ENCODE measurements at regions not wholly inside any gene's neighbourhood (a gene's known extent, or its start where the extent isn't known, plus 50 kb on each side); places are given as distances from the start of the nearest gene placed in this dataset.
"Not testable (repeated sequence)": the region's sequence is repeated elsewhere in the genome, so short reads cannot be mapped to it uniquely, and the experiment has no call there.

DNA sequence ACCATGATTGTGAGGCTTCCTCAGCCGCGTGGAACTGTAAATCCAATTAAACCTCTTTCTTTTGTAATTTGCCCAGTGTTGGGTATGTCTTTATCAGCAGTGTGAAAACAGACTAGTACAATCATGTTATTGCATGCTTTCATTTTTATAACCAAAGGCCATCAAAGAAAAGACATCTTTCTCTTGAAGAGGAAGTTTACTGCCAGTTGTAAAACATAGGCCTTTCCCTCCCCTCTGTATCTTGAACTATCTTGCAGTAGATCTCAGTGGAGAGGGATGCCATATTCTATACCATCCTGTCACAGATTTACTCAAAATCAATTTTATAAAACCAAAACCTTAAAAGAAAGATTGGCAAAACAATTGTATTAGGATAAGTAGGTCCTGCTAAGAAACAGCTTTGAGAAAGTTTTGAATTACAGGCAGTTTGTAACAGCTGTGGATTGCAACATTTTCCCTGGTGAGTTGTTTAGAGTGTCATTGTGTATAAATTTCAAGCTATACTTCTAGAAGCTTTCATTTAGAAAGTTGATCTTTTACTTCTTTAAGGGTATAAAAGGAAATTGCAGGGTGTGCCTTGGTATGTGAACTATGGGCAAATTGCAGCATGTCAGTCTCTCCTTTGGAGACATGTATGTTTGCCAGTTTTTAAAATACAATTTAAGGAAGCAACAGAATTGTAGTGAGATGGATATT, 128.0 kb downstream of the ATP23 start:
- no peak for FAIRE-seq

DNA sequence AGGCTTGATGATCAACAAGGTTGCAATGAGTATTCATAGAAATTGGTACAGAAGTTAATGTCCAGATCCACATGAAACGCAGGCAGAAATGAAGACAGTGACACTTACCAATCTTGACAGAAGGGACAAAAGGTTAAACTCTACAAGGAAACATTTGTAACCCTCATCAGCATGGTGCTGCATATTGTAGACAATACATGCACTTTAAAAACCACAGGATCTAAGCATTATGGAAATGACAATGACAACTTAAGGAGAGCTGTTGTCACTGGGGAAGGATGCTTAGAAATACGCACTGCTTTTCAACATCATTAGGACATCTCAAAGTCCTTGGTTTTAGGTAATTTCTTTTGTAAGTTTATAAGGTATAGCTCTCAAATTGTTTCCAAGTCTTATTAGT, 130.6 kb downstream of the ATP23 start:
- no peak for FAIRE-seq

DNA sequence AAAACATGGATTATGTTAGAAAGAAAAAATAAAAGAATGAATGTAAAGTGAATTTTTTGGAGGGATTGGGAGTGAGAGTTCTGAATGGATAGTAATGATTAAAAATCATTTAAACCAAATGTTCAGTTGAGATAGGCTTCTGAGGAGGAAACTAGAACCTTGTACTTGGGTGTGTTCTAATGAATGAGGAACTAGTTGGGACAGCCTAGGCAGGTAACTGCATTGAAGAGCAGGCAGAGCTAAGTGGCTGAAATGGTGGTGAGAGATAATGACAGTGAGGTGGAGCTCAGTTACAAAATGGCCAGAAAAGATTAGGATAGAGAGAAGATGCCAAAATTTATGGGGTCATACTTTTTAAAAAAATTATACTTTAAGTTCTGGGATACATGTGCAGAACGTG, 132.9 kb downstream of the ATP23 start:
- no peak for FAIRE-seq

DNA sequence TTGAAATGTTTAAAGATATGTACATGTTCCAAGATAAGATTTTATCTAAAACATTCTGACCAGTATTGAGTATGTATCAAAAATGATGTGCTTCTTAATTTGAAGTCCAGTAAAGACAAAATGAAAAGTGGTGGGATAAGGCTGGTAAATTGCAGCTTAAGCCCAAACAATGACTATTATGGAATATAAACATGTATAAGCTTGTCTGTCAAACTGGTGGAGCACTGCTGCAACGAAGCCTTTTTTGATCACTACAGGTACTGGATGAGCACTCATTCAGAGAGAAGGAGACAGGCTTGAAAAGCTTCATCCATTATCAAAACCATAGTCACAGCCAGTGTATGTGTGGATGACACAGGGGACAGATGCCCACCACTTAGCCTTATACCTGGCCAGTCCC, 138.4 kb downstream of the ATP23 start:
- no peak for FAIRE-seq

DNA sequence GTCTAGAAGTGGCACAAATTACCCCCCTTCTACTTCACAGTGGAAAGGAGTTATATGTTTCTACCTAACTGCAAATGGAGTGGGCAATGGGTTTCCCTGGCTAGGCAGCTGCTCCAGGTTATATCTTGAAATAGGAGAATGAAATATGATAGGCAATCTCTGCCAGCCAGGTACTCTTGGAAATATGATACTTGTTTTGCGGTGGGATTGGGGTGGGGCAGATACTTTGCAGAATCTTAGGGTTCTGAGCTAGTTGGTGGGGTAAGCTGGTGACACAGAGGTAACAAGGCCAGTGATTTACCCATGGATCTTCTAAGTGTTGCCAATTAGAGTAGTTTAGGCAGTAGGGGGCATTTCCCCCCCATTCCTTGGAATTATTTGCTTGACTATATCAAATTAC, 140.1 kb downstream of the ATP23 start:
- FAIRE-seq: no peak

DNA sequence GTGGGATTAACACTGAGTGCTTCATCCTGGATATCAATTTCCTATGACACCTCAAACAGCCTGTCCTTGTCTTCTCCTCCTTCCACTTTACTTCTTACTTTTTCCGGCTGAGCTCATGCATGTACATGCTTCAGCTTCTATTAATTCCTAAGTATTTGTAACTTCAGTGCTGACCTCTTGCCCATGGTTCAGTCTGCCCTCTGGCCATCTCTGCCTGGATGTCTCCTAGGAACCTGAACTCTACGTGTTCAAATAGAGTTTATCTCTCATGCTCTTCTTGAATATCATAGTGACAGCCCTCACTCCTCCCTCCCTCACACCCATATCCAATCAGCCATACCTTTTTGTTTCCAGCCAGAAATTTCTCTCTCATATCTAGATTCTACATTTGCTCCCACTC, 141.6 kb downstream of the ATP23 start:
- no peak for FAIRE-seq

DNA sequence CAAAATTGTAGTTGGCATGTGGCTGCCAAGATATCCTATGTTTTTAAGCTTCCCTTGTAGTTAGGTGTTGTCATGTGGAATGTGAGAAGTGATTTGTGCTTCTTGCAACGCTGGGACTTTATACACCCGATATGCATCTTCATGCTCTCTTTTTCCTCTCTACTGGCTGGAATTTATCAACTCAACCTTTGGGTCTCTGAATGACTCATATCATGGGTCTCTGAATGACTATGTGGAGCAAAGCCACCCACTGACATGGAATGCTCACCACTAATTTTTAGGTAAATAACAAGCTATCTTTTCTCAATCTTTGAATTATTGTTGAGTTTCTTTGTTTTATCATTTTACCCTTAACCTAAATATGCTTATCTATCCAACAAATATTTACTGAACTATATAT, 144.6 kb downstream of the ATP23 start:
- no peak for FAIRE-seq

DNA sequence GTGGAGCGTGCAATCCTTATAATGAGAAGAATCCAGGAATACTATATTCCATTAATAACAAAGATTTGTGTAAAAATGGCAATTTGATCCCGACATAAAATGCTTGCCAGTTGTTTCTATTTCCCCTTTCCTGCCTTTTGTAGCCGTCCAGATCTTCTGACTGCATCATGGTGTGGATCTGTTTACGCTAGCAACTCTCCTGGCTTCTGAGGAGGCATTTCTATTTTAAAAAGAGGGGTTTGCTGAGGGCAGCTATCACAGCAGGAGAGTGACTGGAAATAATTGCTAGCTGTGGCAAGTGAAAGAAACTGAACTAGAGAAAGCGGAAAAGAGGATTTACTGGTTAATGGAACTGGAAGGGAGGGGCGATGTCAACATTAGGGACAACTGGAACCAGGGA, 145.6 kb downstream of the ATP23 start:
- FAIRE-seq: no peak

DNA sequence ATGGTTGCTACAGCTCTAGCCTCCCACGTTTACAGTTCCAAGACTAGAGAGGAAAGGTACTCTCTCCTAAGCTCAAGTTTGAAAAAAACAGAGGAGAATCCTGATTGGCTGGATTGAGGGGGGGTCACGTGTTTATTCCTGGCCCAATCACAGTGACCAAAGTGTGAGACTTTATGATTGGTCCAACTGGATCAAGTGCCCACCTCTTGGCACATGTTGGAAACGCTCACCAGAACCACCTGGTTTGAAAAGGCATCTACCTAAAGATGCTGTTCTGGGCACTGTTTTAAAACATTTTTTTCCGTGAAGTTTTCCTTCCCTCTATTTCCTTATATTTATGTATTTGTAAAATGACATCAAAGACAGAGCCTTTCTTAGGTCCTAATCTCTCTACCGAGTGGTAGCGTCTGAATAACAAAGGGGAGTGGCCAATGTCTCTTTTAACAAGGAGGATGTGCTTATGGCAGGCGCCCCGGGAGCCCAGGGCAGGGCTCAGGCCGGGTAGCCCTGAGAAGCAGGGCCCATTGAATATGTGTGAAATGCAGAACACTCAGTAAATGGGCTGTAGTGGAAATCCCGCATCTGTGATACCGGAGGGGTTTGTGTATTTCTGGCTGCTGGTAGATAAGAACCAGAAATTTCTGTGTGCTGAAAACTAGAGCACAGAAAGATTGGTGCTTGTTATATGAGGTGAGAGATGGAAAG, 146.2 kb downstream of the ATP23 start:
- no peak for FAIRE-seq

DNA sequence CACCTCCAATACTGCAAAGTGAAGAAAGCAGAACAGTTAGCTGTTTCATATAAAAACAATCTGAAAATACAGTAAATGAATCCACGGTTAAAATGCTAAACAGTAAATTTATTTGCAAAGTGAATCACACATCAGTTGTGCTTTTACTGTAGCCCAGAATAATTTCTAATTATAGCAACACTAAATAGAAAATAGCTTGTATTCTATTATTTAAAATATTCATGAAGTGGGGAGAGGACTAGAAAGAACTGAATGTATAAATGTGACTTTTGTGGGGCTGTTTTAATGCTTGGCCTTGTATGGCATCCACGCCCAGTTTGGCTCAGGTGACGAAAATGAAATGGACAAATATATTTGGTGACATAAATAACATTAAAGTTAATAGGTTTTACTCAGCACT, 148.2 kb downstream of the ATP23 start:
- no peak for FAIRE-seq

DNA sequence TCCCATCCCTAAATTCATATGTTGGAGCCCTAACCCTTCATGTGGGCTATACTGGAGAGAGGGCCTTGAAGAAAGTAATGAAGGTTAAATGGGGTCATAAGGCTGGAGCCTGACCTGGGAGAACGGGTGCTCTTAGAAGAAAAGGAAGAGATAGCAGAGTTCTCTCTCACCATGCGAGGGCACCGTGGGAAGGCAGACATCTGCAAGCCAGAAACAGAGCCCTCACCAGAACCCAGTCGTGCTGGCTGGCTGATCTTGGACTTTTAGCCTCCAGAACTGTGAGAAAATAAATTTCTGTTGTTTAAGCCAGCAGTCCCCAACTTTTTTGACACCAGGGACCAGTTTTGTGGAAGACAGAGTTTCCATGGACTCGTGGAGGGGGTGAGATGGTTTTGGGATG, 149.3 kb downstream of the ATP23 start:
- FAIRE-seq: no peak

DNA sequence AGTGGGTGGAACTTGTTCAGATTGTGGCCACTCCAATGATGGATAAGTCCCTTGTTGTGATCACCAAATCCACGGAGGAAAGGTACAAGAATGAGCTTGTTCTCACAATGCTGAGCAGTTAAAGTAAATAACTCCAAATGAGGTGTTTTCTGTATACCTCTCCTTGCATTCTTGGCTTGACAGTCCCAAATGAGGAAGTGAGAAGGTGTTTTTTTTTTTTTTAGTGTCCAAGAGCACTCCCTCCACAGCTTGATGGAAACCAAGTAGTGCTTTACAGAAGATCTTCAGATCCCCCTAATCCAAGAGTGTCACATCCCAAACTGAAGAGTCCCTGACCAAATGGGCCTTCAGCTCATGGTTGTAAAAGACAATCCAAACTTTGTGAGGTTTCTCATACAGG, 153.6 kb downstream of the ATP23 start:
- no peak for FAIRE-seq

DNA sequence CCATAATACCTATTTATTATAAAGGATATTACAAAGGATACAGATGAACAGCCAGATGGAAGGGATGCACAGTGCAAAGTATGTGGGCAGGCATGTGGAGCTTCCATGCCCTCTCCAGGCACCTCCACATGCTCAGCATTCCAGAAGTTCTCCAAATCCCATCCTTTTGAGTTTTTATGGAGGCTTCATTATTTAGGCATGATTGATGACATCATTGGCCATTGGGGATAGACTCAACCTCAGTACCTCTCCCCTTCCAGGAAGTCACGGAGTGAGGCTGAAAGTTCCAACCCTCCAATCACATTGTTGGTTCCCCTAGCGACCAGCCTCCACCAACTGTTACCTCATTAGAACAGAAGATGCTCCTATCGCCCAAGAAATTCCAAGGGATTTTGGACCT, 156.4 kb downstream of the ATP23 start:
- FAIRE-seq: no peak

DNA sequence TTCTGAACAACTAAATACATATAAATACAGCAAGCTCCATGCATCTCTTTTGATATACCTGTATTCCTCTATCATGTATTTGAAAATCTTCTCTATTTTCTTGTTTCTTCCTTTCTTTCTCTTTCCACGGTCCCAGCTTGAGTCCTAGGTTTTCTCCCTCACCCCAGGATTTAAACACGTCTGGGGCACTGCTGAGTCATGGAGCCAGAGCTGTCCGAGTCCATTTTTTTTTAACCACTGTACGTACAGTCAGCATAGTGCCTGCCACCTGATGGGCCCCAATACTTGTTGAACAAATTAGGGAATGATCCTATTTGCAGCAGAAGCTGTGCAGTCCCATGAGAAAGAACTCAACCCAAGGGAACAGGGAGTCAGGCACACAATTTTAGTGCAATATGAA, 158.1 kb downstream of the ATP23 start:
- no peak for FAIRE-seq

DNA sequence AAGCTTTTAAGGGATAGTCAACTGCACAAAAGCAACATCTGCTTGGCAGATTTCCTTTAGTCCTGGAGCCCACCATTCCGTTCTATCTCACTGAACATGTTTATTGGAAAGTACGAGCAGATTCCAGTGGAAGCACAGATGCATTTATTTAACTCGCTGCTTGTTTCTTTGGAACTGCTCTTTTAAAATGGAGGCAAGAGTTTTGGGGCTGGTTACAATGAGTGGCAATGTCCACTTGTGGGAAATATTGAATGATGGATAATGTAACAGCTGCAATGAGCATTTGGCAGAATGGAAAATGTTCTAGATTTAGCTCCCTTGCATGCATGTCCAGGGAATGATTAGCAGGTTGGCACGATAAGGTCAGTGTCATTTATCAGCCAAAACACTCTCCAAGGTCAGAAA, 163.0 kb downstream of the ATP23 start:
- no peak for FAIRE-seq

DNA sequence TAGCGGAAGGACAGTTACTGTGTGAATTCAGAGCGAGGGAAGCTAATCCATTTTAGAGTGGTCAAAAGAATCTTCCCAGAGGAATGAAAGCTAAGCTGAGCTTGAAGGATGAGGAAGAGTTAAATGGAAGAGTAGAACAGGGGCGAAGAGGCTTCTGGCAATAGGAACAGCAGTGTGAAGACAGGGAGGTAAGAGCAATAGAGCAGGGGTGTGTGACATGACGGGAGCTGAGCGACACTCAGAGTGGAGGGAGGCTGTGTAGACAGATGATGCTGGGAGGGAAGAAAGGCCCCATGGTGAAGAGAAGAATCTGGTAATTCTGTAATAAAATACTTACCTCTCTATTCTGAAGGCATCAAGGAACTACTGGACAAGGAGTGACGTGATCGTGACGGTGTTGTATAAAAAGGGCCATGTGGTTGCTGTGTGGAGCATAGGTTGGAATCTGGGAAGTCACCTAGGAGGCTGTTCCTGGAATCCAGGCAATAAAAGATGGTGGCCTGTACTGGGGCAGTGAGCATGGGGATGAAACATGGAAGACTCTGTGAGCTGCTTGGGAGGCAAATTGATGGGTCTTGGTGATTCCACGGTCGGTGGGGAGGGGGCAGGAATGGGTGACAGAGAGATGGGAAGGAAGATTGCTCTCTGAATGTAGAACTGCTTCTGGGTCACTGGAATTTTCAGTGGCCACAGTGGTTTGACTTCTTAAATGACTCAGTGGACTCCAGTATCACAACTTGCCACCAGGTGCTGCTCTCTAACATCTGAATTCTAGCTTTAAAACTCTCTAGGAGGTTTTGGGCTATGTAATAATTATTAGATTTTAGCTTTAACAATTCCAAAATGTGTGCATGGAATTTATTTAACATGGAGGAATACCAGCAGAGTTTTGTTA, 164.1 kb downstream of the ATP23 start:
- no peak for FAIRE-seq

DNA sequence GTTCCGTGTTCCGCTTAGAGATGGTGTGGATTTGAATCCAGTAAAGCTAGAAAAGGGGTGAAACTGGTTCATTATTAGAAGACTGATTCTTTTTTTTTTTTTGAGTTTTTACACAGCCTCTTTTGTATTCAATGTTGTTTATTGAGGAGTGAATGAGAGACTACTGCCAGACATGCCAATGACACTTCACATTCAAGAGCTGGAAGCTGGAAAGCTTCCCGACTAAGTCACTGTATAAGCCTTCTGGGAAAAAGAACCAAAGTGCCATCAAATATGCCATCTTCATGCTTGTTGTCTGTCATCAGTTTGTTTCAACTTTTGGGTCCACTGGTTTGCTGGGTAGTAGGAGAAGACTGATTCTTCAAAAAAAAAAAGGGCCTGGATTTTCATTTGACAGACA, 164.8 kb downstream of the ATP23 start:
- no peak for FAIRE-seq

DNA sequence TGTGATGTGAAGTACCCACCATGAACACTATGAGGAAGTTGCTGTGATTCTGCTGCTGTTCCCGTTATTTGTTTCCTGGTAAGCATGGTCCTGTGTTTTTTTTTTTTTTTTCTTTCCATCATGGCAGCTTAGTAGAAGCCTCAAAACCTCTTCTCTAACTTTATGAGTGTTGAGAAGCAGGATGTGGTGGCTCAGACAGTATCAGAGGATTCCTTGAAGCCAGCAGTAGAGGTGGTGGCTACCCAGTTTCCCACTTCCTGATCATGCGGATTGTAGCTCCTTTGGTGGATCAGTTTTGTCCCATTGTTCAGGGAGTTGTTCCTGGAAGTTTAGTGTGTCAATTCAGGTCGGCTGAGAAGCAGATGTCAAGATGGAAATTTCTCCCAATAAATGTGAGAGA, 175.8 kb downstream of the ATP23 start:
- no peak for FAIRE-seq

DNA sequence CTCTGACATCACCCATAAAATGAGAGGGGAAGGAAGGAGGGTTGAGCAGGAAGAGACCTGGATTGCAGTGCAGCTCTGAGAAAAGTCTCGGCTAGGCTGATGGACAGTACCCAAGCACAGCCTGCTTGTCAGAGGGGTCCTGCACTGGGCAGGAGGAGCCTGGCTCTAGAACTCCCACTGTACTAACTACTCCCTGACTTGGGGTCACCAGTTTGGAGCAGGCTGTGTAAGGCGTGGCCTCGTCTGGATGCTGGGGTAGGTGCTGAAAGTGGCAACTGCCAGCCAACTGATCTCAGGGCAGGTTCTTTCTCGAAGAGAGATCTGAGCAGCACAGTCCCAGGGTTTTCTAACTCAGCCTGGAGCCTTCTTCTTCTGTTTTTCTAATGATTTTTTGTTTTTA, 176.3 kb downstream of the ATP23 start:
- no peak for FAIRE-seq

DNA sequence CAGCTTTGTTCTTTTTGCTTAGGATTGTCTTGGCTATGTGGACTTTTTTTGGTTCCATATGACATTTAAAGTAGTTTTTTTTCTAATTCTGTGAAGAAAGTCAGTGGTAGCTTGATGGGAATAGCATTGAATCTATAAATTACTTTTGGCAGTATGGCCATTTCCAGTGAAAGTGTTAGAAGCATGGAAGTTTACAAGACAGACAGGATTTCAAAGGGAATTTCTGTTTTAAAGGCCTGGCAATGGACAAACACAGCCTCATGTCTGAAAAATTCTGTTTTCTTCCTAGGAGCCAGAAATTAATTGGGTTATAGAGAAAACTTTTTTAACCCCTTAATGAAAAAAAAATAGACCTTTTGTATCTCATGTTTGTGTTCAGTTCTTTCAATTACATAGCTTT, 184.4 kb downstream of the ATP23 start:
- not testable (repeated sequence) for FAIRE-seq

DNA sequence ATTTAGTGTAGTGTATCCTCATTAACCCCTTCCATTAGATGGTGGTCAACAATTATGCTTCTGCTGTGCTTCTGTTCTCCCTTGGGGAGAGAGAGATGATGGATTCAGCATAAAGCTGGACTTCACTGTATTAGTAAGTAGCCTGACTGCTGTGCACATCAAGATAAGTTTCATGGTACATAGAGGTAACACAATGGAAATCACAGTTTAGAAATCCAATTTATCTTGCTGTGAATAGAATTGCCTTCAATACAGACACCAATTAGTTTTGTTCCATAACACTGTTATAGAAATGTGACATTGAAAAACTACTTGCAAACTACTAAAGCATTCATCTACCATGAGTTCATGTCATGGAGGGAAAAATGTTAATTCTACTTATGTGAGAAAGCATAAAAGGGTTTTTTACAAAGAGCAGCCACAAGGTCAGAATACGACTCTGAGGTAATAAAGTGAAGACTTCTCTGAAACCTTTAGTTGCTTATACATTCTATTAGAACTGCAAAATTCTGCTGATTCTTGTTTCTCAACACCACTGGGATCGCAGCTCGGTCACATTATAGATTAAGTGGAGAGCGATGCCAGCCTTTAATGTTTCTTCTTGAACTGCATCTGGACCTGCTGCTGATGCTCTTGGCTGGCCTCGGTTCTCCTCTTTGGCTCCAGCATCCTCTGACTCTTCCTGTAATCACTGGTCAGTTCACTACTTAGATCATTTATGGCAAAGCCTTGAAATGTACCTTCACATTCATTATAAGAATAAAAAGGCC, 190.8 kb downstream of the ATP23 start:
- FAIRE-seq: no peak

DNA sequence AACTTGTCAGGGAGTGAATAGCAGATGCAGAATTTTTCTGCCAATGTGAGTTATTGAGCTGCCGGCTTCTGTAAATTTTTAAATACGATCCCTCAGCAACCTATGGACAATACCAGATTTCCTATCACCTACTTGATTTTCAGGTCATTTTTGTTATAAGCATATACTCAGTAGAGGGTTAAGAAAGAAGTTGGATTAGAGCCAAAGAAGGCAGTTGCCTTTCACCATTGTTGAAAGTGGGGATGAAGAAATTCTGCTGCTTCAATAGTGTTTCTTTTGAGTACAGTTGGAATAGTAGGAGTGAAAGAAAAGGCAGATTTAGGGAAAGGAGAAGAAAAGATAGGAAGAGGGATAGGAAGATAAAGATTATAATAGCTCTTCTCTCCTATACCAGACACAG, 197.1 kb downstream of the ATP23 start:
- FAIRE-seq: no peak

DNA sequence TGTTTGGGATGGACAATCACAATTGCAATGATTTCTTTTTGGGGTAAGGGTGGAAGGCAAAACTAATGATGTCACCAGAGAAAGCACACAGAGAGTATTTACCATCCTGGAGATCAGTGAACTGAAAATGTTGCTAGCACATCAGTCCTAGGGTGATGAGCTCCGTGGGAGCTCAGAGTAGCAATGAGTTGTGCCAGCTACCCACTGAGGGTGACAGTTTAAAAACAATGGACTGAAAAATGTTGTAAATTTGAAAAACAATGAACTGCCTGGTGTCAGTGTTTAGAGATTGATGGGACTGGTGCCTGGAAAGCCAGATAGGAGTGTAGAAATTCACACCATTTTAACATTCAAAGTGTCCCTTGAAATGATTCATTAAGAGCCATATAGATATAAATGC, 198.5 kb downstream of the ATP23 start:
- FAIRE-seq: no peak
